ENCODE measurements at regions not wholly inside any gene's neighbourhood (a gene's known extent, or its start where the extent isn't known, plus 50 kb on each side); places are given as distances from the start of the nearest gene placed in this dataset.
"Not testable (repeated sequence)": the region's sequence is repeated elsewhere in the genome, so short reads cannot be mapped to it uniquely, and the experiment has no call there.

DNA sequence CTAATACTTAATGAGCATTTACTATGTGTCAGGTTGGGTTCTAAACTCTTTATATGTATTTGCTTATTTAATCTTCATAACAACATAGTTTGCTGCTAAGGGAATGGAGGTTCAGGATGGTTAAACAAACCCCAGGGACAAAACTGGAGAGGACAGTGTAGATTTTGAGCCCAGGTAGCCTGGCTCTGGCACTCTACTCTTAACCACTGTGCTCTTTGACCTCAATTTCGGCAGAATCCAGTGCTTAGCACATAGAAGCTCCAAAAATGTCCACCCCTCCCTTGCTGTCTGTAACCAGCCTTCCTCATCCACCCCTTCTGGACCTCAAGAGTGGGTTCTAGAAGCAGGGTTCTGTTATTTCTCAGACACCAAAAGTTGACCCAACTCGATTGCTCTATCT lies 88.0 kb upstream of the SYT13 start:
- H3K4me1 Mint-ChIP-seq = peaks cover 9% of the 10 kb centered on the region
- no peak for DNase-seq
- H3K36me3 Mint-ChIP-seq = no peaks in the 10 kb centered on the region
- H3K27ac ChIP-seq (ENCODE audit: low read depth in 1 of 2, low read length in 2 of 2) = no peak overlapping the region
- intact Hi-C loops (cut with micrococcal nuclease) = no loop called here
- TF ChIP-seq, protein P1, sequence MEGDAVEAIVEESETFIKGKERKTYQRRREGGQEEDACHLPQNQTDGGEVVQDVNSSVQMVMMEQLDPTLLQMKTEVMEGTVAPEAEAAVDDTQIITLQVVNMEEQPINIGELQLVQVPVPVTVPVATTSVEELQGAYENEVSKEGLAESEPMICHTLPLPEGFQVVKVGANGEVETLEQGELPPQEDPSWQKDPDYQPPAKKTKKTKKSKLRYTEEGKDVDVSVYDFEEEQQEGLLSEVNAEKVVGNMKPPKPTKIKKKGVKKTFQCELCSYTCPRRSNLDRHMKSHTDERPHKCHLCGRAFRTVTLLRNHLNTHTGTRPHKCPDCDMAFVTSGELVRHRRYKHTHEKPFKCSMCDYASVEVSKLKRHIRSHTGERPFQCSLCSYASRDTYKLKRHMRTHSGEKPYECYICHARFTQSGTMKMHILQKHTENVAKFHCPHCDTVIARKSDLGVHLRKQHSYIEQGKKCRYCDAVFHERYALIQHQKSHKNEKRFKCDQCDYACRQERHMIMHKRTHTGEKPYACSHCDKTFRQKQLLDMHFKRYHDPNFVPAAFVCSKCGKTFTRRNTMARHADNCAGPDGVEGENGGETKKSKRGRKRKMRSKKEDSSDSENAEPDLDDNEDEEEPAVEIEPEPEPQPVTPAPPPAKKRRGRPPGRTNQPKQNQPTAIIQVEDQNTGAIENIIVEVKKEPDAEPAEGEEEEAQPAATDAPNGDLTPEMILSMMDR (IDR thresholded peaks at IDR 0.05) = no peak
- peaks cover 44 to 77% (median 46%) of the 10 kb centered on the region in 3 donors for H3K27me3 Mint-ChIP-seq (ENCODE audit: low read depth in 3 of 3)
- no peaks in the 10 kb centered on the region for H3K36me3 ChIP-seq (replicated peaks in 1 of 2; ENCODE audit: control insufficient read depth in 1 of 2, insufficient read depth in 2 of 2, low read length in 2 of 2)
- H3K4me1 ChIP-seq (ENCODE audit: control insufficient read depth in 1 of 2, insufficient read depth in 2 of 2, low read length in 2 of 2) = no peaks in the 10 kb centered on the region
- H3K4me3 ChIP-seq (replicated peaks in 1 of 3; ENCODE audit: low read depth in 2 of 3, low read length in 3 of 3) = no peak overlapping the region
- H3K9me3 Mint-ChIP-seq = no peaks in the 10 kb centered on the region
- H3K4me3 Mint-ChIP-seq = no peak overlapping the region
- WGBS (ENCODE audit: insufficient coverage) = 64% methylated on average over 1 of the region's 2 CpGs
- peaks cover 0 to 44% of the 10 kb centered on the region in 2 donors for H3K27me3 ChIP-seq (ENCODE audit: control insufficient read depth in 2 of 2, insufficient read depth in 2 of 2, low read length in 2 of 2)
- H3K9me3 ChIP-seq (replicated peaks in 1 of 2; ENCODE audit: control insufficient read depth in 1 of 2, insufficient read depth in 1 of 2, low read length in 2 of 2) = no peaks in the 10 kb centered on the region
- H2AFZ ChIP-seq (ENCODE audit: insufficient read depth, low read depth, low read length, poor library complexity, severe bottlenecking) = no peak overlapping the region
- H3K9ac ChIP-seq (ENCODE audit: insufficient read depth, low read length, poor library complexity, severe bottlenecking) = no peak overlapping the region
- H4K20me1 ChIP-seq (ENCODE audit: insufficient read depth, low read length) = no peaks in the 10 kb centered on the region
- no peak overlapping the region for H3K27ac Mint-ChIP-seq
- no peaks in the 10 kb centered on the region for H3K79me2 ChIP-seq (ENCODE audit: insufficient read depth, low read length)
- H3K4me2 ChIP-seq (replicated peaks; ENCODE audit: extremely low read depth, low read length, poor library complexity, severe bottlenecking) = no peak overlapping the region

DNA sequence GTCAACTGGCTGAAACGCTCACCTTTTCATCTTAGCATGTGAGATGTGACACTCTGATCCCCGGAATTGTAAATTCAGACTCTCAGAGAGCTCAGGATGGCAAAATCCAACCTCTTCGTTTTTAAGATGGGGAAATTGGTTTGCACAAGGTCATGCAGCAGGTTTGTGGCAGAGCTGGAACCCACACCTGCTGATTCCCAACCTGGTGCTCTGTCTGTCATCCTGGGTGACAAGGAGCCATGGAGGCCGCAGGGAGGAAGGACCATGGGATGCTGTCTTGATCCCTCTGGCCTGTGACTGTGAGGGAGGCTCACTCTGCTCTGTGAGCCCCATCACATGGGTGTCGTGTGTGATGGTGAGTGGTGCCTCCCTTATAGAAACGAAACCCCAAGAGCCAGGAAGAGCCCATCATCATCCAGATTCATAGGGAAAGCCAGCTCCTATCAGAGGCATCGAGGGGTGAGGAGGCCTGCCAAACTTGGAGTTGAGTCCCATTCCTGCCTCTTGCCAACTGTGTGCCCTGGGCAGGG lies 87.4 kb upstream of the SYT13 start:
- WGBS (ENCODE audit: insufficient coverage) = 82% methylated on average over 5 of the region's 7 CpGs
- no peaks in the 10 kb centered on the region for H3K9me3 Mint-ChIP-seq
- Histone ChIP-seq H3K4me1 (ENCODE audit: control insufficient read depth in 1 of 2, insufficient read depth in 2 of 2, low read length in 2 of 2) (no peaks in the 10 kb centered on the region), H3K36me3 (replicated peaks in 1 of 2; ENCODE audit: control insufficient read depth in 1 of 2, insufficient read depth in 2 of 2, low read length in 2 of 2) (no peaks in the 10 kb centered on the region), H3K9ac (ENCODE audit: insufficient read depth, low read length, poor library complexity, severe bottlenecking) (no peak overlapping the region), H4K20me1 (ENCODE audit: insufficient read depth, low read length) (no peaks in the 10 kb centered on the region), H3K27ac (ENCODE audit: low read depth in 1 of 2, low read length in 2 of 2) (no peak overlapping the region), H3K4me2 (replicated peaks; ENCODE audit: extremely low read depth, low read length, poor library complexity, severe bottlenecking) (no peak overlapping the region), H2AFZ (ENCODE audit: insufficient read depth, low read depth, low read length, poor library complexity, severe bottlenecking) (no peak overlapping the region), H3K79me2 (ENCODE audit: insufficient read depth, low read length) (no peaks in the 10 kb centered on the region), H3K27me3 (ENCODE audit: control insufficient read depth in 2 of 2, insufficient read depth in 2 of 2, low read length in 2 of 2) (peaks cover 0 to 44% of the 10 kb centered on the region in 2 donors), H3K9me3 (replicated peaks in 1 of 2; ENCODE audit: control insufficient read depth in 1 of 2, insufficient read depth in 1 of 2, low read length in 2 of 2) (no peaks in the 10 kb centered on the region), H3K4me3 (replicated peaks in 1 of 3; ENCODE audit: low read depth in 2 of 3, low read length in 3 of 3) (no peak overlapping the region)
- no peak for DNase-seq
- intact Hi-C loops (cut with micrococcal nuclease) = no loop called here
- H3K4me1 Mint-ChIP-seq = peaks cover 9% of the 10 kb centered on the region
- TF ChIP-seq, protein P1 (IDR thresholded peaks at IDR 0.05) = no peak
- no peaks in the 10 kb centered on the region for H3K36me3 Mint-ChIP-seq
- H3K27me3 Mint-ChIP-seq (ENCODE audit: low read depth in 3 of 3) = peaks cover 43 to 75% (median 46%) of the 10 kb centered on the region in 3 donors
- H3K27ac Mint-ChIP-seq = peak overlapping the region in 1 of 7 donors; percentile 68
- H3K4me3 Mint-ChIP-seq = peak overlapping the region in 1 of 2 donors; percentile 43

DNA sequence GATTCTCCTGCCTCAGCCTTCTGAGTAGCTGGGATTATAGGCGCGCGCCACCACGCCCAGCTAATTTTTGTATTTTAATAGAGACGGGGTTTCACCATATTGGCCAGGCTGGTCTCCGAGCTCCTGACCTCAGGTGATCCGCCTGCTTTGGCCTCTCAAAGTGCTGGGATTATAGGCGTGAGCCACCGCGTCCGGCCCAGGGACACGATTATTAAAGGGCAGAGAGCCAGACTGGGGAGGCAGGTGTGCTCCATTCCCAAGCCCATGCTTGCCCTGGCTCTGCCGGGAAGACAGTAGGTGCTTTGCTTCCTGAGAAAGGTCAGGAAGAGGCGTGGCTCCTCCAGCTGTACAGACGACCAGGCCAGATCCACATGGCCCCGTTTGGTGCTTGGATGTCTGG lies 86.3 kb upstream of the SYT13 start:
- Mint-ChIP-seq H3K4me3 (peak overlapping the region in 1 of 2 donors; percentile 39), H3K27me3 (ENCODE audit: low read depth in 3 of 3) (peaks cover 41 to 71% (median 44%) of the 10 kb centered on the region in 3 donors)
- H4K20me1 ChIP-seq (ENCODE audit: insufficient read depth, low read length); H3K27ac Mint-ChIP-seq; DNase-seq; intact Hi-C loops (cut with micrococcal nuclease); H3K79me2 ChIP-seq (ENCODE audit: insufficient read depth, low read length); H3K4me3 ChIP-seq (replicated peaks in 1 of 3; ENCODE audit: low read depth in 2 of 3, low read length in 3 of 3); H3K4me2 ChIP-seq (replicated peaks; ENCODE audit: extremely low read depth, low read length, poor library complexity, severe bottlenecking); H3K9me3 ChIP-seq (replicated peaks in 1 of 2; ENCODE audit: control insufficient read depth in 1 of 2, insufficient read depth in 1 of 2, low read length in 2 of 2); H3K4me1 ChIP-seq (ENCODE audit: control insufficient read depth in 1 of 2, insufficient read depth in 2 of 2, low read length in 2 of 2); H3K9me3 Mint-ChIP-seq; H3K4me1 Mint-ChIP-seq; H2AFZ ChIP-seq (ENCODE audit: insufficient read depth, low read depth, low read length, poor library complexity, severe bottlenecking); H3K36me3 Mint-ChIP-seq; H3K36me3 ChIP-seq (replicated peaks in 1 of 2; ENCODE audit: control insufficient read depth in 1 of 2, insufficient read depth in 2 of 2, low read length in 2 of 2); H3K9ac ChIP-seq (ENCODE audit: insufficient read depth, low read length, poor library complexity, severe bottlenecking); H3K27ac ChIP-seq (ENCODE audit: low read depth in 1 of 2, low read length in 2 of 2): not testable (repeated sequence)
- H3K27me3 ChIP-seq (ENCODE audit: control insufficient read depth in 2 of 2, insufficient read depth in 2 of 2, low read length in 2 of 2) = peaks cover 0 to 44% of the 10 kb centered on the region in 2 donors
- 82% methylated on average over 15 of the region's 16 CpGs for WGBS (ENCODE audit: insufficient coverage)
